Choroid plexus epithelial cell (primary cell): ENCODE measurements at regions not wholly inside any gene's neighbourhood (a gene's known extent, or its start where the extent isn't known, plus 50 kb on each side); places are given as distances from the start of the nearest gene placed in this dataset.

ENCODE experiments used
- DNase-seq: peaks from one replicate; pipeline ENCODE4 v3.0.0-alpha.2; 2010; ENCODE audit warnings: low read depth
- H3K4me3 ChIP-seq: 2 replicates; pipeline ENCODE4 v1.5.1; 2011; ENCODE audit warnings: low read depth, mild to moderate bottlenecking, control low read depth, low read length, moderate library complexity
- CTCF ChIP-seq: conservative IDR thresholded peaks from 2 replicates; pipeline ENCODE4 v1.5.1; 2011; ENCODE audit warnings: low read depth, mild to moderate bottlenecking, control low read depth, inconsistent platforms, low read length, moderate library complexity

GRCh38 chr10:81081887-81082620, 544.4 kb downstream of the SH2D4B start:
- no peak overlapping the region for H3K4me3 ChIP-seq
- TF ChIP-seq CTCF: no peak
- no peak for DNase-seq

DNA sequence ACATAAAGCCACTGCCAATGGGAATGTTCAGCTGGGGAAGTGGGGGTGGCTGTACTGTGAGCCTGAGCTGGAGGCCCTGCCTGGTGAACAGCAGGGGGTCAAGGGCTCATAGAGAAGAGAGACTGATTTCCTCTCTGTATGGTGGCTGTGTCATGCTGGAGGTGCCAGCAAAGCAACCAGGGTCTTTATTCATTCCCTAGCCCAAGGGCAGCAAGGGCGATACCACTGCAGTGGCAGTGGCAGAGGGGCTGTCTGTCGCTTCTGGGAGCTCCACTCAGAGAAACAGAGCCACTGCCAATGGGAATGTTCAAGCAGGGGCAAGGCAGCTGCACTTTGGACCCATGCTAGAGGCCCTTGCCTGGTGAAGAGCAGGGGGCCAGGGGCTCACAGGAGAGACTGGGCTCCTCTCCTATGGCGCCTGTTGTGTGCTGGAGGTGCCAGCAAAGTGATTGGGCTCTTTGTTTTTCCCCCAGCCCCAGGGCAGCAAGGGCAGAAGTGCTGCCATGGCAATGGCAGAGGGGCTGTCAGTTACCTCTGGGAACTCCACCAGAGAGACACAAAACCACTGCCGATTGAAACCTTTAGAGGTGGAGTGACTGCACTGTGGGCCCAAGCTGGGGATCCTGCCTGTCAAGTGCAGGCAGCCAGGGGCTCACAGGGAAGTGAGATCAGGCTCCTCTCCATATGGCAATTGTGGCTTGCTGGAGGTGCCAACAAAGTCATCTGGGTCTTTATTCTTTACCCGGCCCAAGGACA, 545.1 kb downstream of the SH2D4B start:
- TF ChIP-seq CTCF: no peak
- no peak for DNase-seq
- no peak overlapping the region for H3K4me3 ChIP-seq

DNA sequence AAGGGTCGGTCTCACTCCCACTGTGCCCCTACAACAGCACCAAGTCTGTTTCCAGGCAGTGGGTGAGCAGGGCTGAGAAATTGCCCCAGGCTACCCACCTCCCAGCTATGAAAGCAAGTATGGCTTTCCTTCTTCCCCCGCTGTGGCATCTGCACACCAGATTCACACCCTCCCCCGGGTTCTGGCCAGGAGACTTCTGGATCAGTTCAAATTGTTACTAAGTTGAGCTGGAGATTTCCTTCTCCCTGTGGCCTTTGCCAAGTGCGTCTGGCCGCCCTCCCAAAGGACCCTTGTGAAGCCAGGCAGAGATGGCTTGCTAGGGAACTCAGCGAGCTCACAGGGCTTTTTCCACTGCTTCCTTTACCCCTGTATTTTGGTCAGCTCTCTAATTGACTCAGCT, 555.4 kb downstream of the SH2D4B start:
- no peak overlapping the region for H3K4me3 ChIP-seq
- TF ChIP-seq CTCF: no peak
- no peak for DNase-seq

- no peak overlapping the region for H3K4me3 ChIP-seq
- DNase-seq: no peak
- TF ChIP-seq CTCF: no peak
Observed at GRCh38 chr10:81095238-81095637, 557.5 kb downstream of the SH2D4B start.

DNA sequence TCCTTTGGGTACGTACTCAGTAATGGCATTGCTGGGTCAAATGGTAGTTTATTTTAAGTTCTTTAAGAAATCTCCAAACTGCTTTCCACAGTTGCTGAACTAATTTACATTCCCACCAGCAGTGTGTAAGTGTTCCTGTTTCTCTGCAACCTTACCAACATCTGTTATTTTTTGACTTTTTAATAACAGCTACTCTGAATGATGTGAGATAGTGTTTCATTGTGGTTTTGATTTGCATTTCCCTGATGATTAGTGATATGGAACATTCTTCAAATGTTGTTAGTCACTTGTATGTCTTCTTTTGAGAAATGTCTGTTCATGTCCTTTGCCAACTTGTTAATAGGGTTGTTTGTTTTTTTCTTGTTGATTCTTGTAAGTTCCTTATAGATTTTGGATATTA, 558.9 kb downstream of the SH2D4B start:
- TF ChIP-seq CTCF: no peak
- no peak for DNase-seq
- no peak overlapping the region for H3K4me3 ChIP-seq

- DNase-seq: no peak
- no peak overlapping the region for H3K4me3 ChIP-seq
- no peak for TF ChIP-seq CTCF
Observed at GRCh38 chr10:81101062-81101461, 563.4 kb downstream of the SH2D4B start.

DNA sequence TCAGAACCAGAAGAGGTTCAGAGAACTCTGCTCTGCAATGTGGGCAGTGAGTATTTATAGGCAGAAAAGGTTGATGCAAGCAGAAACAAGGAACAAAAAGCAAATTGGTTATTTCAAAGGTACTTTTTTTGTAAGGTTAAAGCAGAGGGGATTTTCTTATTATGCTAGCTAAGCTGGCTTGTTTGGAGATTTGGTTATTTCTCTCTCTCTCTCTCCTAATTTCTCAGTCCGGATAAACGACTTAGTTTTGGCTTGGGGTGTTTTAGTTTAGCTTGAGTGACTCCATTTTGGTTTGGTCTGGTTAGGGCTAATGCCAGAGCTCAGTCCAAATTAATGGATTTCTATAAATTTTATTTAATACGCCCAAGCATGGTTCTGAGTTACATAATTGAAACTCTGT, 566.8 kb downstream of the SH2D4B start:
- H3K4me3 ChIP-seq: no peak overlapping the region
- DNase-seq: no peak
- no peak for TF ChIP-seq CTCF
